ENCODE measurements at regions not wholly inside any gene's neighbourhood (a gene's known extent, or its start where the extent isn't known, plus 50 kb on each side); places are given as distances from the start of the nearest gene placed in this dataset.

GRCh38 chr2:7915302-7916091, 766.4 kb upstream of the ID2 start:
- H3K79me2 ChIP-seq (ENCODE audit: low read length) = no peaks in the 10 kb centered on the region
- H2AFZ ChIP-seq (ENCODE audit: low read length) = peak overlapping the region; percentile 78
- H4K20me1 ChIP-seq (ENCODE audit: insufficient read depth, low read depth, low read length) = no peaks in the 10 kb centered on the region
- H3K27ac ChIP-seq (ENCODE audit: low read length) = no peak overlapping the region
- no peaks in the 10 kb centered on the region for H3K9me2 ChIP-seq (replicated peaks; ENCODE audit: insufficient read depth, low read length)
- H3K27me3 ChIP-seq (ENCODE audit: low read length) = no peaks in the 10 kb centered on the region
- H3K4me1 ChIP-seq (ENCODE audit: low read length) = peaks cover 4% of the 10 kb centered on the region; the same call in 1 of the 2 replicates
- peak overlapping the region; percentile 23; the same call in 1 of the 2 replicates for H3K4me3 ChIP-seq (ENCODE audit: low read length)
- no peaks in the 10 kb centered on the region for H3K36me3 ChIP-seq (ENCODE audit: insufficient read depth, low read length)
- 0 out of 2 replicates have a peak overlapping the region, but pooled peaks have one; percentile 24 for H3K9ac ChIP-seq (ENCODE audit: low read length)
- peak overlapping the region; percentile 44 for H3K4me2 ChIP-seq (ENCODE audit: low read depth, low read length, poor library complexity, severe bottlenecking)
- H3K9me3 ChIP-seq (ENCODE audit: low read length) = no peaks in the 10 kb centered on the region
- DNase-seq = no peak

DNA sequence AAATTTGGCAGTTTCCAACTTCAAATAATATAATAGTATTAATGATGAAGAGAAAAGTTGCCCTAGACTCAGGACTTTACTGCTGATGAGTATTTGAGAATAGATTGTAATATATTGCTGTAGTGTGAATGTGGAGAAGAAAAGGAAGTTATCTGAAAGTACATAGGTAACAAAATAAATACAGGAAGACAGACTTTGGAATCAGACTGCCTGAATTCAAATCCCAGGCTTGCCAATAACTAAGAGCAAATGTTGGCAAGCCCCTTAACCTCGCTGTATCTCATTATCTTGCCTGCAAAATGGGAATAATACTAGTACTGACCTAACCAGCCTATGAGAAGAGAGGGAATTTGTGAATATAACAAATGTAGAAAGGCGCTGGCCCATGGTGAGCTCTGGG, 765.2 kb upstream of the ID2 start:
- H3K9me3 ChIP-seq (ENCODE audit: low read length) = no peaks in the 10 kb centered on the region
- no peaks in the 10 kb centered on the region for H3K9me2 ChIP-seq (replicated peaks; ENCODE audit: insufficient read depth, low read length)

GRCh38 chr2:7919510-7919909, 762.3 kb upstream of the ID2 start:
- Histone ChIP-seq H3K27ac (ENCODE audit: low read length) (no peak overlapping the region), H4K20me1 (ENCODE audit: insufficient read depth, low read depth, low read length) (no peaks in the 10 kb centered on the region), H3K27me3 (ENCODE audit: low read length) (no peaks in the 10 kb centered on the region), H3K9me2 (replicated peaks; ENCODE audit: insufficient read depth, low read length) (no peaks in the 10 kb centered on the region), H3K9me3 (ENCODE audit: low read length) (no peaks in the 10 kb centered on the region), H3K4me2 (ENCODE audit: low read depth, low read length, poor library complexity, severe bottlenecking) (no peak overlapping the region), H3K79me2 (ENCODE audit: low read length) (no peaks in the 10 kb centered on the region), H3K9ac (ENCODE audit: low read length) (no peak overlapping the region), H3K36me3 (ENCODE audit: insufficient read depth, low read length) (no peaks in the 10 kb centered on the region), H3K4me1 (ENCODE audit: low read length) (peaks cover 4% of the 10 kb centered on the region; the same call in 1 of the 2 replicates), H3K4me3 (ENCODE audit: low read length) (no peak overlapping the region), H2AFZ (ENCODE audit: low read length) (no peak overlapping the region)
- no peak for DNase-seq

More for the DNA sequence above, 765.2 kb upstream of the ID2 start:
- Histone ChIP-seq H3K27me3 (ENCODE audit: low read length) (no peaks in the 10 kb centered on the region), H3K4me3 (ENCODE audit: low read length) (no peak overlapping the region), H3K4me2 (ENCODE audit: low read depth, low read length, poor library complexity, severe bottlenecking) (peak overlapping the region; percentile 44), H3K9ac (ENCODE audit: low read length) (no peak overlapping the region), H3K4me1 (ENCODE audit: low read length) (peaks cover 4% of the 10 kb centered on the region; the same call in 1 of the 2 replicates), H3K79me2 (ENCODE audit: low read length) (no peaks in the 10 kb centered on the region), H4K20me1 (ENCODE audit: insufficient read depth, low read depth, low read length) (no peaks in the 10 kb centered on the region), H2AFZ (ENCODE audit: low read length) (no peak overlapping the region), H3K27ac (ENCODE audit: low read length) (no peak overlapping the region), H3K36me3 (ENCODE audit: insufficient read depth, low read length) (no peaks in the 10 kb centered on the region)
- no peak for DNase-seq

DNA sequence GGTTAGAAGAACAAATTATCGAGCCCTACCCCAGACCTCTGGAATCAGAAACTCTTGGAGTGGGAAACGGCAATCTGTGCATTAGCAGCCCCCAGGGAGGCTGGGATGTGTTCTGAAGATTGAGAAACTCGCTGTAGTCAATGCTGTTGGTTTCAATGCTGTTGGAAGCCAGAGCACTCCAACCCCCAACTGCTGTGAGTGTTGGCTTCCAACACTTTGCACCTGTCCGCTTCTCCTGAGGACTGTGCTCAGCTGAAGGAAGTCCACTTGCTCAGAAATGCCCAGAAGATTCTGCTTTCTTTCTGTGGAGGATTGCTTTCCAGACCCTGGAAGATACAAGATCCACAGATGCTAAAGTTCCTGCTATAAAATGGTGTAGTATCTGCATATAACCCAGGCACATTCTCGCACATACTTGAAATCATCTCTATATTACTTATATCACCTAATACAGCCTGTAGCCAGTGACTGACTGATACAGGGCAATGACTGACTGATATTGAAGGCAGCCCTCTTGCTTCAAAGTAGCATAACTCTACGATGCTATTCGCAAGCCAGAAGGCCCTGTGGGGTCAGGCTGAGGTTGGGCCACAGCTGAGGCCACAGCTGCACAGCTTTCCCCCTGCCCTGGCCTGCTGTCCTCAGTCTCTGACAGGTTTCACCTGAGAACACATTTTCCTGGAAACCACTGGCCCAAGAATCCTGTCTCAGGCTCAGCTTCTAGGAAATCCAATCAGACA, 757.7 kb upstream of the ID2 start:
- no peaks in the 10 kb centered on the region for H3K79me2 ChIP-seq (ENCODE audit: low read length)
- no peak overlapping the region for H3K27ac ChIP-seq (ENCODE audit: low read length)
- no peaks in the 10 kb centered on the region for H3K27me3 ChIP-seq (ENCODE audit: low read length)
- DNase-seq = no peak
- no peaks in the 10 kb centered on the region for H3K36me3 ChIP-seq (ENCODE audit: insufficient read depth, low read length)
- H3K4me1 ChIP-seq (ENCODE audit: low read length) = no peaks in the 10 kb centered on the region
- no peak overlapping the region for H2AFZ ChIP-seq (ENCODE audit: low read length)
- no peaks in the 10 kb centered on the region for H3K9me3 ChIP-seq (ENCODE audit: low read length)
- no peak overlapping the region for H3K4me2 ChIP-seq (ENCODE audit: low read depth, low read length, poor library complexity, severe bottlenecking)
- H3K9me2 ChIP-seq (replicated peaks; ENCODE audit: insufficient read depth, low read length) = no peaks in the 10 kb centered on the region
- no peak overlapping the region for H3K9ac ChIP-seq (ENCODE audit: low read length)
- H3K4me3 ChIP-seq (ENCODE audit: low read length) = no peak overlapping the region
- H4K20me1 ChIP-seq (ENCODE audit: insufficient read depth, low read depth, low read length) = no peaks in the 10 kb centered on the region

DNA sequence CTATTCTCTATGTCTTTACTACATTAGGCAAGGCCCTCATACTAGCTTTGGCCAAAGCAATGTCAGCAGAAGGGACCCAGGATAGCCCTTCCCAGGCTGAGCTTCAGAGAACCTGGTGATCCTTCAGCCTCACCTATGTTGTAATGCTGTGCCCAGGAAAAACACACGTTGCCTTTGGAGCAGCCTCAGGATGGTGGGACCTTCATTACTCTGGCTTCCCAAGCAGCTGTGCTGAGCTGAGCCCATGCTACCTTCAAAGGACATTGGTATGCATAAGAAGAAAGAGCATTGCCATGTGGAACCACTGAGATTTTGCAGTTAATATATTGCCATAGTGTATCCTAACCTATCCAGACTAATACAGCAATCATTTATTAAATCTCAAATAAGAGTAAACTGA, 756.4 kb upstream of the ID2 start:
- DNase-seq = no peak
- Histone ChIP-seq H3K79me2 (ENCODE audit: low read length) (no peaks in the 10 kb centered on the region), H3K27ac (ENCODE audit: low read length) (no peak overlapping the region), H3K9ac (ENCODE audit: low read length) (no peak overlapping the region), H3K4me3 (ENCODE audit: low read length) (no peak overlapping the region), H3K9me3 (ENCODE audit: low read length) (no peaks in the 10 kb centered on the region), H3K9me2 (replicated peaks; ENCODE audit: insufficient read depth, low read length) (no peaks in the 10 kb centered on the region), H3K27me3 (ENCODE audit: low read length) (no peaks in the 10 kb centered on the region), H3K4me2 (ENCODE audit: low read depth, low read length, poor library complexity, severe bottlenecking) (no peak overlapping the region), H3K4me1 (ENCODE audit: low read length) (no peaks in the 10 kb centered on the region), H4K20me1 (ENCODE audit: insufficient read depth, low read depth, low read length) (no peaks in the 10 kb centered on the region), H2AFZ (ENCODE audit: low read length) (no peak overlapping the region), H3K36me3 (ENCODE audit: insufficient read depth, low read length) (no peaks in the 10 kb centered on the region)

- Histone ChIP-seq H3K4me2 (ENCODE audit: low read depth, low read length, poor library complexity, severe bottlenecking) (no peak overlapping the region), H3K27ac (ENCODE audit: low read length) (no peak overlapping the region), H3K9me3 (ENCODE audit: low read length) (no peaks in the 10 kb centered on the region), H3K4me1 (ENCODE audit: low read length) (no peaks in the 10 kb centered on the region), H3K9me2 (replicated peaks; ENCODE audit: insufficient read depth, low read length) (no peaks in the 10 kb centered on the region), H3K27me3 (ENCODE audit: low read length) (no peaks in the 10 kb centered on the region), H3K4me3 (ENCODE audit: low read length) (no peak overlapping the region), H3K79me2 (ENCODE audit: low read length) (no peaks in the 10 kb centered on the region), H3K36me3 (ENCODE audit: insufficient read depth, low read length) (no peaks in the 10 kb centered on the region), H2AFZ (ENCODE audit: low read length) (no peak overlapping the region), H3K9ac (ENCODE audit: low read length) (no peak overlapping the region), H4K20me1 (ENCODE audit: insufficient read depth, low read depth, low read length) (no peaks in the 10 kb centered on the region)
- no peak for DNase-seq
These were observed 754.2 kb upstream of the ID2 start for GRCh38 chr2:7927691-7928090.

DNA sequence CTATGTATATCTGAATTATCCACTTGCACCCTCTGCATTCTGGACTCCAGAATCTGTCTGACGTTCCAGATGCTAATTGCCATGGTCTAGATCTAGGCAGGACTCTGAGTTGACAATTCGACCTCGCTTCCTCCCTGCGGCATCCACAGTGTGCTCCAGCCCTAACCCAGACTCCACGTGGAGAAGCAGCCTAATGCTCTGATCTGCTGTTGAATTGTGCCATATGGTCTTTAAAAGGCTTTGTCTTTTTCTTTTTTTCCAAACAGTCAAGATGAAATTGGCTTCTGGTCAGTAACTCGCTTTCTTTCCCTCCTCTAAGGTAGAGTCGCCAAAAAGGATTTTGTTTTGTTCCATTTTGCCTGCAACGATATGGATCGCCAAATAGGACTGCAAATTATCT, 752.6 kb upstream of the ID2 start:
- Histone ChIP-seq H3K79me2 (ENCODE audit: low read length) (no peaks in the 10 kb centered on the region), H3K9me3 (ENCODE audit: low read length) (no peaks in the 10 kb centered on the region)

DNA sequence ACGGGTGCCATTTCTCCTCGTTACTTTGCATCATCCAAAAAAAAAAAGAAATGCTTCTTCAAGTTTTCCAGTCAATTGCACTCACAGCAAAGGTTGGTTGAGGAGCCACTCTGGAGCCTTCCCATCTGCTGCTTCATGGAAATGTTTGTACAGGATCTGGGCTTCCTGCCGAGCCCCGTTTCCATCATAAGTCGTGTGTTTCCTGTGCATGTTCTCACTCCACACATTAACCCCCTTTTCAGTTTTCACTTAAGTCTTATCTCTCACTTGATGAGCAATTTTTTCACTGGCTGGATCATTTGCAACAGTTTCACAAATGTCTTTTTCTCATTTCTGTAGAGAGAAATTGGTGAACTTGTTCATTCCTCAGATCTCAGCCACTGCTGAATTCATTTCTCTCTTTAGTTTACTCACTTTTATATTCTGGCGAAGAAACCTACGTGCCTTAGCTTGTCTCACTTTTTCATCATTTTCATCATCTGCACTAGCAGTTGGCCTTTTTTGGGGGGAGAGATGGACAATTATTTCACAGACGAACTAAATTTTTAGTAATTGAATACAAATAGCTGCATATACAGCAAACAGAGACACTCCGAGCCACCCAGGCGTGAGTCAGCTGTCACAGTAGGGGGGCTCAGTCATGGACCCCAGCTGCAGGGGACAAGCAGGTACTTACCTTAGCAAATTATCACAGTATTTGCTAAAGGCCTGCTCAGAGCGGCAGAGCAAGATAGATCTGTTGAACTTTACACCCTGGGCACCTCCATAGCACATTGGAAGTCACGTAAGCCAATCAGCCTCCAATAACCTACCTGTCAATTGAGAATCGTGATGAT, 750.8 kb upstream of the ID2 start:
- no peaks in the 10 kb centered on the region for H3K36me3 ChIP-seq (ENCODE audit: insufficient read depth, low read length)
- no peak overlapping the region for H3K27ac ChIP-seq (ENCODE audit: low read length)
- no peaks in the 10 kb centered on the region for H4K20me1 ChIP-seq (ENCODE audit: insufficient read depth, low read depth, low read length)
- no peak overlapping the region for H3K4me2 ChIP-seq (ENCODE audit: low read depth, low read length, poor library complexity, severe bottlenecking)
- no peak for DNase-seq
- H3K79me2 ChIP-seq (ENCODE audit: low read length) = no peaks in the 10 kb centered on the region
- H3K9ac ChIP-seq (ENCODE audit: low read length) = no peak overlapping the region
- no peaks in the 10 kb centered on the region for H3K4me1 ChIP-seq (ENCODE audit: low read length)
- no peaks in the 10 kb centered on the region for H3K9me3 ChIP-seq (ENCODE audit: low read length)
- H3K9me2 ChIP-seq (replicated peaks; ENCODE audit: insufficient read depth, low read length) = no peaks in the 10 kb centered on the region
- H3K27me3 ChIP-seq (ENCODE audit: low read length) = no peaks in the 10 kb centered on the region
- H3K4me3 ChIP-seq (ENCODE audit: low read length) = no peak overlapping the region
- H2AFZ ChIP-seq (ENCODE audit: low read length) = no peak overlapping the region

More for the DNA sequence above, 752.6 kb upstream of the ID2 start:
- no peak overlapping the region for H3K4me2 ChIP-seq (ENCODE audit: low read depth, low read length, poor library complexity, severe bottlenecking)
- H3K9ac ChIP-seq (ENCODE audit: low read length) = no peak overlapping the region
- H3K27me3 ChIP-seq (ENCODE audit: low read length) = no peaks in the 10 kb centered on the region
- no peaks in the 10 kb centered on the region for H4K20me1 ChIP-seq (ENCODE audit: insufficient read depth, low read depth, low read length)
- DNase-seq = no peak
- no peaks in the 10 kb centered on the region for H3K36me3 ChIP-seq (ENCODE audit: insufficient read depth, low read length)
- H3K4me1 ChIP-seq (ENCODE audit: low read length) = no peaks in the 10 kb centered on the region
- H2AFZ ChIP-seq (ENCODE audit: low read length) = no peak overlapping the region
- H3K27ac ChIP-seq (ENCODE audit: low read length) = no peak overlapping the region
- H3K4me3 ChIP-seq (ENCODE audit: low read length) = no peak overlapping the region
- H3K9me2 ChIP-seq (replicated peaks; ENCODE audit: insufficient read depth, low read length) = no peaks in the 10 kb centered on the region

Data from Karpas-422 (cell line).